Heart left ventricle (tissue), 13 donors: ENCODE measurements at regions not wholly inside any gene's neighbourhood (a gene's known extent, or its start where the extent isn't known, plus 50 kb on each side); places are given as distances from the start of the nearest gene placed in this dataset.

Experiments used
- CTCF ChIP-seq, 12 donors: fragments of 200-600 bp; sonication (generic) in 4 of 12; IDR thresholded peaks; one replicate each; pipeline versions ENCODE4 v1.5.0 to v1.8.0; 2018 to 2022; ENCODE audit warnings: antibody characterized with exemption in 12 of 12, mild to moderate bottlenecking in 5 of 12
- POLR2A ChIP-seq, 2 donors: fragments of 450-650 bp; IDR thresholded peaks; one replicate each; pipeline ENCODE4 v1.6.1; 2017; ENCODE audit warnings: antibody characterized with exemption in 2 of 2, mild to moderate bottlenecking in 2 of 2, moderate library complexity in 2 of 2
- donor health status: ischemic (EF 13 %, LVEDD 7.1; RV severe dilation, severe dysfunction).
- donor health status: DM: no; HTN: yes; CAD: no.
- donor health status: DM: no; HTN: no; CAD: no.
- donor health status: ischemic (EF 25% LVEDD 6.9; RV normal size, moderate dysfunction).
- donor health status: ischemic (EF 25% LVEDD 5.7; RV mildly dilated, moderate dysfunction).
- donor health status: ischemic (EF 35%, LVEDD 5.7; RV mildly dilated, moderate dysfunction).
- donor health status: nonischemic (EF 11% LVEDD 7.7; RV severe dilation, severe dysfunction).
- donor health status: DM: yes; HTN: yes; CAD: no.
- donor health status: PGD.
- donor health status: ischemic (EF 29% LVEDD 5.4; RV normal size, mild dysfunction).
- donor health status: nonischemic (EF 23%, LVEDD 6.1; RV moderate dilation, normal function).

GRCh38 chr10:20625868-20626267 is 271.2 kb downstream of the NEBL start:
- TF ChIP-seq CTCF (IDR thresholded peaks at IDR 0.05) (no peak), POLR2A (IDR thresholded peaks at IDR 0.05) (no peak)
